Neural progenitor cell (in vitro differentiated cells): ENCODE measurements at regions not wholly inside any gene's neighbourhood (a gene's known extent, or its start where the extent isn't known, plus 50 kb on each side); places are given as distances from the start of the nearest gene placed in this dataset.

Experiments
- EZH2 ChIP-seq: fragments of 200-600 bp; sonication (generic); IDR thresholded peaks from 2 replicates; pipeline ENCODE4 v1.6.1; 2017; ENCODE audit warnings: antibody characterized with exemption, mild to moderate bottlenecking, moderate library complexity
- TF ChIP-seq, protein P1 (sequence below): fragments of 200-600 bp; sonication (generic); IDR thresholded peaks from 2 replicates; pipeline ENCODE4 v1.5.1; 2017; ENCODE audit warnings: antibody characterized with exemption, mild to moderate bottlenecking

DNA sequence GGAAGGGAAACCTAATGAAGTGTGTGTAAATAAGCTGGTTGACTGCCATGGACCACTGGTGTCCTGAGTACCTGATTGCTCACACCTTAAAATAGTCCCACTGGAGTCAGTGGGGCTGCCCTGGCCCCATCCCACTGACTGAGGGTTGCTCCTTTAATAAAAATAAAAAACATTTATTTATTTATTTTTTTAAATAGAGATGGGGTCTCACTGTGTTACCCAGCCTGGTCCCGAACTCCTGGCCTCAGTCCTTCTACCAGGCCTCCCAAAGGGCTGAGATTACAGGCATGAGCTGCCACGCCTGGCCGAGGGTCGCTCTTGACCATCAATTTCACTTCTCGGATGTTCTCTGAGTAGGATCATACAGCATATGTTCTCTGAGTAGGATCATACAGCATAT lies 394.2 kb upstream of the IRX2 start:
- TF ChIP-seq, protein P1, sequence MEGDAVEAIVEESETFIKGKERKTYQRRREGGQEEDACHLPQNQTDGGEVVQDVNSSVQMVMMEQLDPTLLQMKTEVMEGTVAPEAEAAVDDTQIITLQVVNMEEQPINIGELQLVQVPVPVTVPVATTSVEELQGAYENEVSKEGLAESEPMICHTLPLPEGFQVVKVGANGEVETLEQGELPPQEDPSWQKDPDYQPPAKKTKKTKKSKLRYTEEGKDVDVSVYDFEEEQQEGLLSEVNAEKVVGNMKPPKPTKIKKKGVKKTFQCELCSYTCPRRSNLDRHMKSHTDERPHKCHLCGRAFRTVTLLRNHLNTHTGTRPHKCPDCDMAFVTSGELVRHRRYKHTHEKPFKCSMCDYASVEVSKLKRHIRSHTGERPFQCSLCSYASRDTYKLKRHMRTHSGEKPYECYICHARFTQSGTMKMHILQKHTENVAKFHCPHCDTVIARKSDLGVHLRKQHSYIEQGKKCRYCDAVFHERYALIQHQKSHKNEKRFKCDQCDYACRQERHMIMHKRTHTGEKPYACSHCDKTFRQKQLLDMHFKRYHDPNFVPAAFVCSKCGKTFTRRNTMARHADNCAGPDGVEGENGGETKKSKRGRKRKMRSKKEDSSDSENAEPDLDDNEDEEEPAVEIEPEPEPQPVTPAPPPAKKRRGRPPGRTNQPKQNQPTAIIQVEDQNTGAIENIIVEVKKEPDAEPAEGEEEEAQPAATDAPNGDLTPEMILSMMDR: no peak
- no peak for TF ChIP-seq EZH2
